NCI-H2081 treated with DMSO at 0.1 percent for 48 hours (cell line): ENCODE measurements at regions not wholly inside any gene's neighbourhood (a gene's known extent, or its start where the extent isn't known, plus 50 kb on each side); places are given as distances from the start of the nearest gene placed in this dataset.

Experiments
- DNase-seq: peaks from one replicate; lab custom pipeline; 2025; lab: John Stamatoyannopoulos, UW

DNA sequence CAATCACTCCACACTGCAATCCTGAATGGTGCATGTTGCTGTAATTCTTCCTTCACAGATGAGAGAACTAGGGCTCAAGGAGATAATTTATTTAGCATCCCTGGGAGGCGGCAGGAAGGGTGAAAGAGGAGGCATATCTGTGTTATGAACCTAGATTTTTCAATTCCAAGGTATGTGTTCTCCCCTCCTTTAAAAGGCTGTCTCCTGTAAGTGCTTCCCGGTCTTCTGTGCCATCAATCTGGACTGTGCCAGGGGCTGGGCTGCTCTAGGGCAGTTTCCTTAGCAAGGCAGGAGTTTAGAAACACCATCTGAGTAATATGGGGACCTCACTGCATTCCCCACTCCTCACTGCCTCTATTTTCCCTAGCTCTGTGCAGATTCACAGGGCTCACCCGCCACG, 185.0 kb downstream of the RFC3 start:
- DNase-seq, result no peak

DNA sequence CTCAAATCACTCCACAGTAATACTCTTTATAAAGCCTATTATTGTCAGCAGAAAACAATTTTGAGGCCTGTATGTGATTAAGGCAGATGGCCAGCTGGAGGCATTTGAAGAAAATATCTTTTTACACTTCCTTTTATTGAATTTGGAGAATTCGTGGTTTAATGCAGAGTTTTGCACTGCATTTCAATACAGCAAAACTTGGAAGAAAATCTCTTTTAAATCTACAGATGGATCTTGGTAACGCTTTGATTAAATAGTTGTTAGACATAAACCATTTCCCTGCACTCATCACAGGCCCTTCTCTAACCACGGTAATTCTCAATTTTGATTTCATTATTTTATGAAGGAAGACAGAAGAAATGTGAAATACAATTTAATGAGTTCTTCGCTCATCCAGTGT, 185.7 kb downstream of the RFC3 start:
- DNase-seq, result no peak

DNA sequence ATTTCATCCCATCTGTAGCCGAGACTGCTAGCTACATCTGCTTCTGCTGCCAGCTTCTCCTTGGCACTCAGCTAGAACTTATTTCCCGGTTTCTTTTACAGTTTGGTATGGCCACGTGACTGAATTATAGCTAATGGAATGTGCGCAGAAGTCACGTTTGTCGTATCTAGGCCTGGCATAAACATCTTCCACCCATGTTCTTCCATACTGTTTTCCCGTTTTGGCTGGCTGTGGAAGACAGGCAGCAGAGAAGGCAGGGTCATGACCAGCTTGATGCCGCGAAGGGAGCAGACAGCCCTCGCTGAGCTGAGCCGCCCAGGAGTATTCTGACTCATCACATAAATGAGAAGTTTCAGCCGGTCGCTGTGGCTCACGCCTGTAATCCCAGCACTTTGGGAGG, 186.7 kb downstream of the RFC3 start:
- DNase-seq, result no peak

DNA sequence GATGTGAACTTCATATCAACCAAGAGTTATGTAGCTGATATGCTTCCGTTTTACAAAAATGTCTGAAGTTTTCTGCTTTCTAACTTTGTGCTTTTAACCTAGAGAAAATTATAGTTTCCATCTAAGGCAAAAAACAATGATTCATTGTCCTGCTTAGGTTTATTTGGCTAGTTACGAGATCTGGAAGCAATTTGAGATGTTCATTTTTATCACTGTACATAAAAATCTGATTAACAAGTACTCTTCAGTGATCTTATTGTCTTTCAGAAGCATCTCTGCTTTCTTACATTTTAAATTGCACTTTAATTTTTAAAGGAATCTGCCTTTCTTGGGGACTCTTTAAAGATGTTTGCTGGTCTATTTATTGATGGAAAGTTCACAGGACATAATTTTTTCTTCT, 188.1 kb downstream of the RFC3 start:
- DNase-seq, result no peak

DNA sequence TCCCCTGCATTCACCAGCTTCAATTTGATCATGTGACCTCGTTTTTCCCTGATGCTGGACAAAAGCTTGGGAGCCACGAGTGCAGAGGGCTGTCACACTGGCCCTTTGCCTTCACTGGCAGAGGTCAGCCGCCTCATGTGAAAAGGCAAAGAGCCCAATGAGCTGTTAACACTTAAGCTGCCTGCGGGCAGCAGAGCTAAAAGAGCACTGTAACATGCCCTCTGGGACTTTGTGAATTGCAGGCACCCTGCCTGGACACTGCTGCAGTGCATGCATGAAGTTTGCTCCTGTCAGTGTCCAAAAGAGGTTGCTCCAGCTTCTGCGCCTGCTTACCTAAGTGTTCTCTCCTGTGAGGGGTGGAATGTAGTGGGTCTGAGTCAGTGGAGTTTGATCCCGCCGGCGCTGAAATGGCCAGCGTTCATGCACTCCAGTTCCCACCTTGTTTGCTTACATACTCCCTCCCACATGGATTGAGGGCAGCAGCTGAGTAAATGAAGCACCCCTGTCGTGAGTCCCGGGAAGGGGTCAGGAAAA, 193.7 kb downstream of the RFC3 start:
- DNase-seq, result no peak

DNA sequence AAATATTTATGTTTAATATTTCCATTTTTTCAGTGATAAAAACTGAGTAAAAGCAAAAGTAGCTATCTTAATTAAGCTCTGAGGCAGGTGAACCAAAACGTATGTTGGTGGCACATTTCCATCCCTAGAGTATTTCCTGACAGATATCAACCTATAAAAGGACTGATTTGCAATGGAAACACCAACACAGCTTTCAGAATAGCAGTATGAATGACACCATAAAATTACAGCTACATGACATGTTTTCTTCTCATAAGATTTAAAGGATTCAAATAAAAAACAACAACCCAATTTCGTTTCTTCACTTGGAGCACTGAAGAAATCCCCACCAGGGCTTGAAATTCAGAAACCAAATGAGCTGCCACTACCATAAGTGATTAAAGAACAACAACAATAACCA, 194.4 kb downstream of the RFC3 start:
- no peak for DNase-seq

DNA sequence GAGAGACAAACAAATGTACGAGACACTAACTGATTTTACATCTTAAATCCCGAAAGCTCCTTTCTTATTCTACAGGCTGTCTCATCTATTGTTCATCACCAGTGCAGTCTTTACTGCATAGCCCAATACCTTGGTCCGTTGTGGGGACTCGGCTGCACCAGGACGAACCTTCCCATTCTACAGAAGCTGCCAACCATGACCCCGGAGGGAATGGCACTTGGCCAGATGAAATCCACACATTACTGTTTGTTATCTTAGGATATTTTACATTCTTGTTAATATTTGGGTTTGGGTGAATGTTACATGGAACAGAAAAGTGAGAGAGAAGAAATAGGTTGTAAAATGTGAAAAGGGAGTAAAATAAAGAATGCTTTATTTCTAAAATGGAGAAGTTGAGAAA, 195.1 kb downstream of the RFC3 start:
- no peak for DNase-seq

DNA sequence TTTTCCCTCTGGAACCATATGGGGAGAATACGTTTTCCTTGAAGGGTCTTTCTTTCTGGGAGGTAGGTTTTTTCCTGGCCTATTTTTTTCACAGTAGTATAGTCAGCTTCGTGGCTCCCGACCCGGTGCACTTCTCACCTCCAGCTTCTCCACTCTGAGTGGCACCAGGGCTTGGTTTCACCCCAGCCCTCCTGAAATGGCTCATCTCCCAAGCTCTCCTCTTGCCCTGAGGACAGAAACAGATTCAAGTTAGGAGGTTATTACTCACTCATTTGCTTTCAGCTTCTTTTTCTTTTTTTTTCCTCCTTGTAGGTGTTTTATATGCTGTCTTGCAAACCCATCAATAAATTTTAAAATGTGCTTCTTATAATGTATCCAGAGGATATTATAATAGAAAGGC, 199.3 kb downstream of the RFC3 start:
- no peak for DNase-seq

DNA sequence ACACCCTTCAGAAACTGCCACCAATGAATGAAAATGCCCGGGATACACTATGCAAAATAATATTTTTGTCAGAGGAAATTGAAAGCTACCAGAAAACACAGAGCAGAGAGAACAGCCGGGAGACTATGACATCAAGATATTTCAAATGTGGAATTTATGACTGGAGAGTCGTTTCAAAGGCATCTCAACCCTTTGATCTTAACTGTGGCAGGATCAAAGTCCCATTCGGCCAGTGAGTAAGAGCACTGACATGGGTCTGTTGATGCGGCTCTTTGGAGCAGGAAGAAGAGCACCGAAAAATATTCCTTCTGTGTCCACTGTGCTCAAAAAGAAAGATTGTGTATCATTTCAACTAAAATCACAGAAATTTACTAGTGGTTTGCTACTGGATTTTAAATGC, 201.9 kb downstream of the RFC3 start:
- no peak for DNase-seq

DNA sequence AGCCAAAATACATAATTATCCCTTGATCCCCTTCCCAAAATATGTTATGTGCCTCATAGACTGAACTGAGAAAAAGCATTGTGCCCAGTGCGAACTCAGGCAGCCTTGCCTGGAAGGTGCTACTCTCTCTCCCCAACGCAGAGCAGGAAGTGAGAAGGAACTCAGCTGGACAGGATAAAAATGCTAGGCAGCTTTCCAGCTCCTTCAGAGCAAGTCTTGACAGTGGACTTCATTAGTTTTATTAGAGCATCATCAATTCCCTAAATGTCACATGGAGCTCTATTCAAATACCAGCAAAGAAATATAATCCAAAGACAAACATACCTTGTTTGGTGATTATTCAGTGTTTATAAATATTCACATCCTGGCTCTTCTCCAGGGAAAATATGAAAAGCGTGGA, 202.4 kb downstream of the RFC3 start:
- no peak for DNase-seq

DNA sequence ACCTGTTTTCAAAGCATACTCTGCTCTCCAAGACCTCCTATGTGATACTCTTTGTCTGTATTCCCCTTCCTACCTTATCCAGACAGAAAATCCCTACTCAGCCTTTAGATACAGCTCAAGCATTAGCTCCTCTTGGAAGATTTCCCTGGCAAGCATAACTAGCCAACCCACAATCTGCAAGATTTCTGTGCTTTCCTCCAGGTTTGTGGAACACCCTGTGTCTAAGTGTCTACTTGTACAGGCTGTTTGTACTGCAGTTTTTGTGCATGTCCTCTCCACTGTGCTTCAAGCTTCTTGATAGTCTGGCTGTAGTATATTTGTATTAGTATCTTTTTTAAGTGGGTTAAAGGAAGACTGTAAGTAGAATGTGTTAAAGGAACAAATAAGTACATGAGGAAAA, 203.7 kb downstream of the RFC3 start:
- DNase-seq, result no peak

DNA sequence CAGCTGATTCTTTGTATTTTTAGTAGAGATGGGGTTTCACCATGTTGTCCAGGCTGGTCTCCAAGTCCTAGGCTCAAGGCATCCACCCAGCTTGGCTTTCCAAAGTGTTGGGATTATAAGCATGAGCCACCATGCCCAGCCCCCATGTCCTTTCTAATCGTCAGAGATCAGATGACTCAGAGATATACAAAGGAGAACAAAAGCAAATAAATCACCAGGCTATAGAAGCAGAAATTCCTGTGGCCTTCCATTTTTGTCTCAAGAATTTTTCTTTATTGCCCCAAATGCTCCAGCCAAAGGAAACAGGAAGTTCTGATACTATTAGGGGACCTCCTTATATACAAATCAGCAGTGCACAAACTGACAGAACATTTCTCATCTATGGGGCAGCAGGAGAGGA, 207.8 kb downstream of the RFC3 start:
- no peak for DNase-seq

DNA sequence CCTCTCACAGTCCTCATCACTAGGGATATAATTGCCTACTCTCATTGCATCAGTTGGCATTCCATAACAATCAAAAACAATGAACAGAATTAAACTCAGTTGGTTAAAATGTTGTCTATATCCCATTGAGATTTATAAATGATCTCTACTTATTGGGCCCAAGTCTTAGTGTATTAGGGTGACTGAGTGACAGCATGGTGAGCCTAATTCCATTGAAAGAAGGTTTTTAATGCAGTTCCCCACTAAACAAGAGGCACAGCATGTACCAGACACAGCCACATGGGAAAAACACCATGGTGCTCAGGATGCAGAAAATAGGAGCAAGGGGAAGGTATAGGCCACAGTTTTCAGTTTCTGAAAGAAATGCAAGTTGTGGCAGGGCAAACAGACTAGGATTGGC, 208.4 kb downstream of the RFC3 start:
- DNase-seq, result no peak

DNA sequence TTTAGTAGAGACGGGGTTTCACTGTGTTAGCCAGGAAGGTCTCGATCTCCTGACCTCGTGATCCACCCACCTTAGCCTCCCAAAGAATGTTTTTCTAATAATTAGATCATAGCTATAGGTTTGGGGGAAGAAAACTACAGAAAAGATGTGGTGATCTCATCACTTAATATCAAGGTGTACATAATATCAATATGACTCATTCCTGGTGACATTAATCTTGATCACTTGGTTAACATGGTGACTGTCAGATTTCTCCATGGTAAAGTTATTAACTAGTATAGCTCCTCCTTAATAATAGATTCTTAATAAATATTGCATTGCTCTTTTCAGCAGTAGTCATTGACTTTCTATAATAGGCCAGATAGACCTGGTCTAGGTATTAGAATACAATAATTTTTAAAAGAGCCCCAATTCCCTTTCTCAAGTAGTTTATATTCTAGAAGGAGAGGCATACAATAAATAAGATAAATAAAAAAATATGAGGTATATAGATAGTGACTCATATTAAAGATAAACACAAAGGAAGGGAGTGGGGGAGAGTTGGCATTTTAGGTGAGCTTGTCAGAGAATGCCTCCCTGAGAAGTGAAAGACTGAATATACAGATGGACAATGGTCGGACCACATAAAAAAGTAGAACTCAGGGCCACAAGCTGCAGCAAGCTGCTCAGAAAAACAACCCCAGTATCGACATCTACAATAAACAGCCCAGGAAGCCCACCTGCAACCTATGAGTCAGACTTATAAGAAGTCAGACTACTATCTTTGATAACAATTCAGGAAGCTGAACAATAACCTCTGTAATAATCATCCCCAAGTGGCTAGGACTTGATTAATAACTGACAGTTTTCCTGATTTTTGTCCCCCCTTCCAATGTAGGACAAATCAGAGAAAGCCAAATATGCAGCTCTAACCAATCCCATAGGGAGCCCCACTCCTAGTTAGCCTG, 210.8 kb downstream of the RFC3 start:
- DNase-seq, result no peak

DNA sequence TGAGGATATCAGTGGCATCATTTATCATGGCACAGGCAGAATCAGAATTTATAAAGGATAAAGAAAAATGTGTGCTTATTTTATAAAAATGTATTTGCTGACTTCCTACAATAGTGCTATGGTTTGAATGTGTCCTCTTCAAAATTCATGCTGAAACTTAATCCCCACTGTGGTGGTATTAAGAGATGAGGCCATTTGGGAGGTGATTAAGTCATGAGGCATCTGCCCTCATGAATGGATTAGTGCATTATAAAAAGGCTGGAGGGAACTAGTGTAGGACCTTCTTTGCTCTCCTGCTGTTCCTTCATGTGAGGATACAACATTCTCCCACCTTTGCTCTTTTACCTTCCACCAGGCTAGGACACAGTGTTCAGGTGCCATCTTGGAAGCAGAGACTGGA, 212.8 kb downstream of the RFC3 start:
- no peak for DNase-seq

DNA sequence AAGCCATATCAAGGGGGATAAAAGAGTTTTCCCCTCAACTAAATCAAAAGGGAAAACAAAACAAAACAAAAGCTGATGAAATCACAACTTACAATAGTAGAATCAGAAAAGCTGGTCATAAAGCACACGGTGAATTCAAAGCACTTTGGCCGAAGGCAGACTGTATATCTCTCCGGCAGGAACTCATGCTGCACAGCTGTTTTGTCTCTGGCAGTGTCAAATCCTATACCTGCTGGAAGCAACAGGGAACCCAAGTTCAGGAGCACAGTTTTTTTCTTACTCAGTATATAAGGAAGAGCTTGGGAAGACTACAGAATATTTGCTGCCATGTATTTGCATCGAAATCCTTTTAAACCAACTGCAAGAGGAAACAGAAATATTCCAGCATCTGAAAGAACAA, 213.7 kb downstream of the RFC3 start:
- DNase-seq, result no peak

DNA sequence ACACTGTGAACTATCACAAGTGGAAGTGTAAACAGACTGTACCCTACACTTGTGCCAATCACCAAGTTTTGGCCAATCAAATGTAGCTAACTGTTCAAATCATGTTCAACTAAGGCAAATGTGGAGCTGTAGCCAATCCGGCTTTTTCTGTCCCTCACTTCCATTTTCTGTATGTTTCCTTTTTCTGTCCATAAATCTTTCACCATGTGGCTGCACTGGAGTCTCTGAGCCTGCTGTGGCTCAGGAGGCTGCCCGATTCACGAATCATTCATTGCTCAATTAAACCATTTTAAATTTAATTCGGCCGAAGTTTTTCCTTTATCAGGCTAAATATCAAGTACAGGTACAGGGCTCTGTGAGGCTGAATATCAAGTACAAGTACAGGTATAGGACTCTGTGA, 216.5 kb downstream of the RFC3 start:
- DNase-seq, result no peak

DNA sequence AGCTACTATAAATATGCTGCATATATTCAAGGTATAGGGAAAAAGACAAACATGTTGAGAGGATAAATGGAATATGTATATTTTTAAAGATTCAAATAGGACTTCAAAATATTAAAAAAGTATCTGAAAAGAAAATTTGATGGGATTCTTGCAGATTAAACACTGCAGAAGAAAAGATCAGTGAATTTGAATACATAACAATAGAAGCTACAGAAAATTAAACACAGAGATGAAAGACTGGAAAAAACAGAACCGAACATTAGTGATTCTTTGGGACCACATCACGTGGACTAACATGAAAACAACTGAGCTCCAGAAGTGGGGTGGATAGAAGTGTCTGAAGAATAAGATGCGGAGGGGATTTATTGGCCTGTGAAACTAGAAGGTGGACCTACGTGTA, 217.2 kb downstream of the RFC3 start:
- DNase-seq, result no peak

DNA sequence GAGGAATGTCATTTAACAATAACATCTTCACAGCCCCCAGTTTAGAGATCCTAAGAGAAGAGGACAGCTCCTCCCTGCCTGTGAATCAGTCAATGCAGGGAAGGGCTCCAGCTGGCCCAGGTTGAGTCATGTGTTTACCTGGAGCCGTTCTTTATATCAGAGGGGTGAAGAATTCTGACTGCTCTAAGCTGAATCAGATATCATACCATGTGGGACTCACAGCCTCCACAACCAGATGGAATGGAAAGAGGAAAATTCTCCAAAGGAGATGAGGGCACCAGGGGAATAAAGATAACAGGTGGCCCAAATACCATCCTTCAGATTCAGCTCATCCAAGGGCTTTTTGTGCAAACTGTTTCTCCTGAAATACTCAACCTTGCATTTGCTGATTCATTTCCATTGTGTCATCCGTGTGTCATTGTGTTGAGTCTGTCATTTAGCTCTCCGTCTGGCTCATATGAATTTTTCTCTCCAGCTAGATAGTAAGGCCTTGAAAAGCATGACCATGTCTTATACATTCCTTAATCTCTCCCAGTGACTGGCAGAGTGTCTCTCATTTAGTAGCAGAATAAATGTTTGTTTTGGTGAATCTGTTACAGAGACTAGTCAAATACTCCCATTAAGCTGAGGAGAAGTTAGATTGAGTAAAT, 217.9 kb downstream of the RFC3 start:
- DNase-seq, result no peak

DNA sequence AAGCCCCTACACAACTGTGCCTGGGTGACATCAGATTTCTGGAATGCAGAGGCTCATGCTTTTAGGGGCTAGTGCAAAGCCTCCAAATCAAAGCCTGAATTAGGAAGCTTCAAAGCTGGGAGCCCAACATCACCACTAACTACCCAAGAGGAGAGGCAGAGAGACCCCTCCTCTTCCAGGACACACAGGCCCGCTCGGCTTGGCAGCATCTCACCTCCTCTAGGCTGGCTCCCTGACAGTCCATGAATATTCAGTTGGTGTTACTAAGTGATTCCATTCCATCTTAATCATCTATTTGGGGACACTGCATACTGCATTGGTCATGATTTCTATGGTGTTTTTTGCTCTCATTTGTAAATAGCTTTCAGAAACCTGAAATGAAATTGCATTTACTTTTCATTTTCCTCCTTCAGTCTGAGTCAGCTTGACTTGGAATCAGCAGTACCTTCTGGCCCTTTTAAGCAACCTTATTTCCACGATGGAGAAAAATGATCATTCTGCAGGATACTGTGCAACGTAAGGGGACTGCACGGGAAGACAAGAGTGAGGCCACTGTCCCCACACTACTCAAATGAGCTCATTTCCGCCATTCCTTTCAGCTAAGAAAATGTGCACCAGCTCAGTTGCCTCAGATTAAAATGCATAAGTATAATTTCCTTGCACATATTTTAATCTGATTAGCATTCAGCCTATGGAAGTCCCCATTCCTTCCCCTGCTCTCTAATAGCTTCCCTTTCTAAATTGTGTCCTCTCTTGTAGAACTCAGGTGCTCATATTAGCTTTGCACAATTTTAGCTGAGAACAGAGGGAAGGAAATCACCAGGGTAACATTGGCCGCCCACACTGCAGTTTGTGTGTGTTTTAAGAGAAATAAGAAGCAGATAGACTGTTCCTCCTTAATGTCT, 219.9 kb downstream of the RFC3 start:
- DNase-seq, result no peak

DNA sequence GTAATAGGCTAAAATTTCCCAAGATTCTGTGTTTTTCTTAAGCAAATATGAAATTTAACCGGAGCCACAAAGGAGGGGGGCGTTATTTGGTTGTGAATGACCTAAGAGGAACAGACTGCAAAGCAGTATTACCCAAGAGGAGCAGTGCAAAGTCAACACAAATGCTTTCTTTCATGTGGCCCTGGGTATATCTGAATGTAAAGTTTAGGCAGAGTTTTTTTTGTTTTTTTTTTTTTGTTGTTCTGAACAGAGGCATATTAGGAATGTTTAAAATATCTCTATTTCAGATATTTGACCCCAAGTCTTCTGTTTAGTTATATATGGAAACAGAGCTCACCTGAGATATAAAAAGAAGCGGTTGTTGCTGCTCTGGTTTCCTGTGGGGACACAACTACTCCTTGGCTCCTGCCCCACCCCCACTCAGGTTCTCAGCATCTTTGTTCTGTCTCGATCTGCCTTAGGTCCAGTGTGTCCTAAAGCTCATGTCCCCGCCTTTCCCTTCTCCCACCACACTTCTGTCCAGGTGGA, 220.7 kb downstream of the RFC3 start:
- DNase-seq, result no peak

DNA sequence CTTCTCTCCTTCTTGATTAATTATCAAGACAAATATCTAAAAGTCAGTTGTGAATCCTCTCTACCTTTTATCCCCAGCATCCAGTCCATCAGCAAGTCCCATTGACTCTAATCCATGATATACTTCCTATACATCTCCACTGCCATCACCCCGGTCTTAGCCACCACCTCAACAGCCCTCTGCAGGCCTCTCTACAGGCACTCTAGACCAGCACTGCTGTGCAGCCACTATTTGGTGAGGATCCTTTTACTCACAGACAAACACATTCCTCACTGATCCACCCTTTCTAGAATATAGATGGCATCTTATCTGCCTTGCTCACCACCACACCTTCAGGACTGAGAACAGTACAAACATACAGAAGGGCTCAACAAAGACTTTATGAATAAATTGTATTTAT, 221.7 kb downstream of the RFC3 start:
- DNase-seq, result no peak
